ENCODE measurements at regions not wholly inside any gene's neighbourhood (a gene's known extent, or its start where the extent isn't known, plus 50 kb on each side); places are given as distances from the start of the nearest gene placed in this dataset.

GRCh38 chr18:38330573-38330972, 765.0 kb upstream of the CELF4 start:
- Histone ChIP-seq H3K27ac (no peak overlapping the region), H3K4me3 (no peak overlapping the region), H3K4me1 (no peaks in the 10 kb centered on the region), H3K9me3 (no peaks in the 10 kb centered on the region), H3K27me3 (no peaks in the 10 kb centered on the region), H3K36me3 (no peaks in the 10 kb centered on the region)
- TF ChIP-seq POLR2AphosphoS5 (IDR thresholded peaks at IDR 0.05) (no peak), EP300 (IDR thresholded peaks at IDR 0.05) (no peak), CTCF (IDR thresholded peaks at IDR 0.05) (no peak), POLR2A (IDR thresholded peaks at IDR 0.05) (no peak)
- no peak for DNase-seq
- WGBS, 2 donors: 81 to 87% methylated on average over 3 of the region's 3 CpGs
- intact Hi-C loops (cut with DNase I): no loop called here

GRCh38 chr18:38329145-38329544, 763.5 kb upstream of the CELF4 start:
- DNase-seq: no peak
- no peak overlapping the region for H3K4me3 ChIP-seq
- intact Hi-C loops (cut with DNase I): no loop called here

GRCh38 chr18:38322206-38322605, 756.6 kb upstream of the CELF4 start:
- Histone ChIP-seq H3K4me3 (no peak overlapping the region), H3K9me3 (peaks cover 0 to 3% (median 0%) of the 10 kb centered on the region in 4 donors), H3K27ac (no peak overlapping the region), H3K27me3 (no peaks in the 10 kb centered on the region), H3K36me3 (no peaks in the 10 kb centered on the region), H3K4me1 (no peaks in the 10 kb centered on the region)
- DNase-seq: no peak
- TF ChIP-seq EP300 (IDR thresholded peaks at IDR 0.05): no peak
- TF ChIP-seq CTCF (IDR thresholded peaks at IDR 0.05): no peak
- TF ChIP-seq POLR2AphosphoS5 (IDR thresholded peaks at IDR 0.05): no peak
- no peak for TF ChIP-seq POLR2A (IDR thresholded peaks at IDR 0.05)
- intact Hi-C loops (cut with DNase I): no loop called here
- 50 to 73% methylated on average over 1 of the region's 1 CpG for WGBS, 2 donors

More at GRCh38 chr18:38329145-38329544, 763.5 kb upstream of the CELF4 start:
- Histone ChIP-seq H3K27me3 (no peaks in the 10 kb centered on the region), H3K9me3 (no peaks in the 10 kb centered on the region), H3K36me3 (no peaks in the 10 kb centered on the region), H3K4me1 (no peaks in the 10 kb centered on the region), H3K27ac (no peak overlapping the region)
- TF ChIP-seq EP300 (IDR thresholded peaks at IDR 0.05) (no peak), CTCF (IDR thresholded peaks at IDR 0.05) (no peak), POLR2A (IDR thresholded peaks at IDR 0.05) (no peak), POLR2AphosphoS5 (IDR thresholded peaks at IDR 0.05) (no peak)

- WGBS, 2 donors: 65 to 74% methylated on average over 3 of the region's 3 CpGs
- intact Hi-C loops (cut with DNase I): no loop called here
These were observed 755.7 kb upstream of the CELF4 start for GRCh38 chr18:38321262-38321661.

More at GRCh38 chr18:38321262-38321661, 755.7 kb upstream of the CELF4 start:
- Histone ChIP-seq H3K27me3 (no peaks in the 10 kb centered on the region), H3K4me1 (no peaks in the 10 kb centered on the region), H3K4me3 (no peak overlapping the region), H3K27ac (no peak overlapping the region), H3K36me3 (no peaks in the 10 kb centered on the region), H3K9me3 (peaks cover 0 to 3% (median 0%) of the 10 kb centered on the region in 4 donors)
- DNase-seq: no peak
- TF ChIP-seq POLR2A (IDR thresholded peaks at IDR 0.05) (no peak), EP300 (IDR thresholded peaks at IDR 0.05) (no peak), POLR2AphosphoS5 (IDR thresholded peaks at IDR 0.05) (no peak), CTCF (IDR thresholded peaks at IDR 0.05) (no peak)

Data from sigmoid colon (tissue), 6 donors.